ENCODE measurements at regions not wholly inside any gene's neighbourhood (a gene's known extent, or its start where the extent isn't known, plus 50 kb on each side); places are given as distances from the start of the nearest gene placed in this dataset. TPM values are rescaled to one million over a fixed set of nuclear protein-coding genes. Genes with fewer than 3 reads are reported as not detected.

DNA sequence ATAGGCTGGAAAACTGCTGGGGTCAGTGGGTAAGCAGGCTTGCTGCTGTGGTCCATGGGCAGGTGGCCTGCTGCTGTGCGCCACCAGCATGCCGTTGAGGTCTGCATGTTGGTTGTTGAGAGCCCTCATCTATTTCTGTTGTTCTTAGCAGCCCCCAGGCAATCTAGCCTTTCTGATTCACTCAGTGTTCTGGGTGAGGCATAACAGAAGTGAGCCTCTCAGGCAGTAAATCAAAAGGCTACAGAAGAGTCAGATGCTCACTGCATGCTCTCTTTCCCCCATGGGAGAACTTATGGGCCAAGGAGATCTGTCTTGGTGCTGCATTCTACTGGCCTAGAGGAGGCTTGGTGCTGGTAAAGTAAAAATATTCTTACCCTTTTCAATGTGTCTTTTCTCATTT, 67.8 kb upstream of the ATP10A start:
- Histone ChIP-seq H2BK120ac (ENCODE audit: low read depth, low read length) (no peak overlapping the region), H4K8ac (ENCODE audit: low read depth, low read length) (no peak overlapping the region), H2BK5ac (ENCODE audit: low read length) (no peak overlapping the region), H2BK15ac (replicated peaks; ENCODE audit: low read depth) (no peak overlapping the region), H3K36me3 (ENCODE audit: control insufficient read depth, insufficient read depth, low read length) (no peaks in the 10 kb centered on the region), H3K4ac (ENCODE audit: low read depth, low read length) (no peak overlapping the region), H3K79me1 (ENCODE audit: low read length) (no peaks in the 10 kb centered on the region), H3K27me3 (ENCODE audit: insufficient read depth, low read length, poor library complexity) (no peaks in the 10 kb centered on the region), H2AK5ac (ENCODE audit: low read length) (no peak overlapping the region), H3K9ac (ENCODE audit: low read length) (no peak overlapping the region), H3K56ac (ENCODE audit: low read length) (no peak overlapping the region), H3K4me2 (ENCODE audit: low read length) (no peak overlapping the region), H3K27ac (ENCODE audit: low read depth, low read length) (no peak overlapping the region), H3K23ac (ENCODE audit: low read length) (no peak overlapping the region), H3K4me1 (ENCODE audit: control insufficient read depth, low read depth, low read length) (no peaks in the 10 kb centered on the region), H3K18ac (ENCODE audit: low read length) (no peak overlapping the region), H3K79me2 (ENCODE audit: control insufficient read depth, insufficient read depth, low read length) (no peaks in the 10 kb centered on the region), H3K4me3 (ENCODE audit: low read length) (no peak overlapping the region), H4K5ac (ENCODE audit: low read length) (no peak overlapping the region)
- no CpG with 5 or more reads among the region's 2 CpGs for whole genome bisulfite sequencing (ENCODE audit: extremely low coverage, insufficient coverage, low lambda C conversion rate)
- no peak for DNase-seq

Small RNAs in the stretch of these regions (small RNA-seq; reads per million reads assigned to genes)
- gene RF00554 (ENCODE audit: insufficient read depth) = not detected
